K562 (cell line): ENCODE measurements at regions not wholly inside any gene's neighbourhood (a gene's known extent, or its start where the extent isn't known, plus 50 kb on each side); places are given as distances from the start of the nearest gene placed in this dataset.

Source experiments
- ATF4 ChIP-seq: fragments of 450-650 bp; formaldehyde crosslinking; IDR thresholded peaks from 2 replicates; pipeline ENCODE4 v1.4.0; 2022; ENCODE audit warnings: mild to moderate bottlenecking, moderate library complexity
- EGR1 ChIP-seq: fragments of 450-650 bp; conservative IDR thresholded peaks from 2 replicates; pipeline ENCODE4 v1.6.1; 2017; ENCODE audit warnings: mild to moderate bottlenecking
- ETV5 ChIP-seq: sonication (generic); formaldehyde crosslinking; IDR thresholded peaks from 2 replicates; pipeline ENCODE4 v1.4.0; 2020; ENCODE audit warnings: low read depth, mild to moderate bottlenecking, missing genetic modification reagents
- MAFK ChIP-seq: IDR thresholded peaks from 2 replicates; pipeline ENCODE4 v1.6.1; 2011; ENCODE audit warnings: low read length, improper control_type of control experiment
- MGA ChIP-seq: fragments of 450-650 bp; IDR thresholded peaks from 2 replicates; pipeline ENCODE4 v1.6.1; 2016; ENCODE audit warnings: mild to moderate bottlenecking, moderate library complexity
- NFE2L1 ChIP-seq: fragments of 450-650 bp; IDR thresholded peaks from 2 replicates; pipeline ENCODE4 v1.6.1; 2016; ENCODE audit warnings: missing genetic modification characterization, low read depth, mild to moderate bottlenecking, missing compliant biosample characterization, moderate library complexity, borderline replicate concordance
- NFIC ChIP-seq: fragments of 450-650 bp; IDR thresholded peaks from 2 replicates; pipeline ENCODE4 v1.6.1; 2017; ENCODE audit warnings: mild to moderate bottlenecking, inconsistent platforms
- RBFOX2 ChIP-seq: fragments of 200-400 bp; formaldehyde crosslinking; IDR thresholded peaks from 2 replicates; pipeline ENCODE4 v1.6.1; 2017; ENCODE audit warnings: low read depth, mild to moderate bottlenecking, low read length, moderate library complexity
- SMARCC2 ChIP-seq: fragments of 450-650 bp; IDR thresholded peaks from 2 replicates; pipeline ENCODE4 v1.6.1; 2017; ENCODE audit warnings: antibody characterized with exemption, moderate library complexity, mild to moderate bottlenecking, low read depth
- TAF9B ChIP-seq: fragments of 450-650 bp; IDR thresholded peaks from 2 replicates; pipeline ENCODE4 v1.6.1; 2018; ENCODE audit warnings: mild to moderate bottlenecking; ENCODE audit not compliant: partially characterized antibody
- ZBTB12 ChIP-seq: fragments of 250-450 bp; sonication (Bioruptor Pico); IDR thresholded peaks from 2 replicates; pipeline ENCODE4 v1.4.0; 2020
- ZNF140 ChIP-seq: fragments of 250-450 bp; sonication (Bioruptor Pico); IDR thresholded peaks from 2 replicates; pipeline ENCODE4 v1.8.0; 2021; ENCODE audit warnings: moderate library complexity, mild to moderate bottlenecking, inconsistent platforms
- ZNF384 ChIP-seq: IDR thresholded peaks from 2 replicates; pipeline ENCODE4 v1.6.1; 2012; ENCODE audit warnings: low read depth, low read length, improper control_type of control experiment
- ZNF584 ChIP-seq: fragments of 200-800 bp; sonication (Bioruptor generic); IDR thresholded peaks from 2 replicates; pipeline ENCODE4 v1.6.1; 2016; ENCODE audit warnings: low read depth, mild to moderate bottlenecking, missing genetic modification characterization, missing compliant biosample characterization

GRCh38 chr5:91313757-91314673 lies 69.1 kb downstream of the ARRDC3 start (continued):
- TF ChIP-seq MGA (peak; percentile 48; the same call in 1 of the 2 replicates), ZBTB12 (CRISPR knock-in tag) (peak; percentile 38; the same call in 1 of the 2 replicates), TAF9B (peak; percentile 60), ATF4 (CRISPR knock-in tag) (peak; percentile 54; the same call in 1 of the 2 replicates), ZNF384 (peak; percentile 29; the same call in 1 of the 2 replicates), ZNF140 (CRISPR knock-in tag) (no peak), SMARCC2 (peak; percentile 87), ZNF584 (CRISPR knock-in tag) (peak; percentile 83), ETV5 (CRISPR knock-in tag) (peak; percentile 60; the same call in 1 of the 2 replicates), EGR1 (0 out of 2 replicates have a peak, but pooled peaks have one; percentile 5), RBFOX2 (peak; percentile 51), NFIC (peak; percentile 76), NFE2L1 (tag) (peak; percentile 91), MAFK (peak; percentile 95)
